ENCODE measurements at regions not wholly inside any gene's neighbourhood (a gene's known extent, or its start where the extent isn't known, plus 50 kb on each side); places are given as distances from the start of the nearest gene placed in this dataset.

DNA sequence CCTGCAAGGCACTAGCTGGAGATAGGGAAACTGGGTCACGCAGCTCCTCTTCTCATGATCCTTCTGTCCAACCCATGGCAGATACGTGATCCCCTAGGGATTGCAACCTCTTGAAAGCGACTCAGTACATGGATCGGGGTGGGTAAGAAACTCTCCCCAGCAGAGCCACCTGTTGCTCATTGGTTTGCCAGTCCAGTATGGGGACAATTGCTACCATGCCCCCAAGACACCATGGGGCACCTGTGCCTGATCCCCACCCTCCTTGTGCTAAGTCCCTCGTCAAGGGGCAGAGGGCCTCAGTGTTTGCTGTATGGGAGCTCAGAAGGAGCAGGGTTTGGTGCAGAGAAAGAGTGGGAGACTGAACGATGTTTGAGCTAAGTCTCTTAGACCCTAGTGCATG is 500.9 kb downstream of the ENC1 start:
- no peak for DNase-seq

DNA sequence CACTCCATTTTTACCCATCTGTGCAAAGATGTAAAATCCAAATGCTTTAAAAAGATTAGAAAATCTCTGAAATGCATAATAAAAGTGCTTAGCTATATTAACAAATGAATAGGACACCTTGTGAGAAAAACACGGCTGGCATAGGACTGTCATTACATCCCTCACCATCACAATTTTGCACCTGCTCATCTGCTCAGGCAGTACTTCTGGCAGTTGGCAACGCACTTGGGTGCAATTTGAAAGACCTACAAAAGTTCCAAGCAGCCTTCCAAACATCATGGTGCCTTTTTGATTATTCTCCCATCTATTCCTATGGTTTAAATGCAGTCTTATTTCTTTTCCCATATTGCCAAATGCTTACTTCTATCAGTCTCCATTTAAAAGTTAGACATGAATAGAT is 501.8 kb downstream of the ENC1 start:
- no peak for DNase-seq

DNA sequence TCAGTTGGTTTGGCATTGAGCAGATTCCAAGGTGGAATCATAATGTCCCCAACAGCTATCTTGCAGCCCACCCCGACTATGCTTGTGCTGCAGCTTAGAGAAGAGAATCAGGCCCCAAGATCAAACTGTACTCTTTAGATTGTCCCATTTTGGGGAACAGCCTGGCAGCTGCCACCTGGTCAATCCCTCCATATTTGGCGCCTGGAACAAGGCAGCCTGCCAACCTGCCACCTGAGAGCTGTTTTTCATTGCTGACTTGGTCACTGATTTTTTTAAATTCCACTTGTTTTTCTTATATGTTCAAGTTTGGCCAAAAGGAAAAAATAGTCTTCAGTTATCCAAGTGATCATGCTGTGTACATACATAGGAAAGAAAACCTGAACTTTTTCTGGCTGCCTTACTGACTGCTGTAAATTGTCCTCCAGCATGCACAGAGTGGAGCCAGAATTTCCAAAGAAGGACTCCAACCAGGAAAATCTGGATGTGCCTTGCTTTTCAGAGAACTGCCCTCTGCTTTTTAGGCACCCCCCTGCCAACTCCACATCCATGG is 504.2 kb downstream of the ENC1 start:
- no peak for DNase-seq

DNA sequence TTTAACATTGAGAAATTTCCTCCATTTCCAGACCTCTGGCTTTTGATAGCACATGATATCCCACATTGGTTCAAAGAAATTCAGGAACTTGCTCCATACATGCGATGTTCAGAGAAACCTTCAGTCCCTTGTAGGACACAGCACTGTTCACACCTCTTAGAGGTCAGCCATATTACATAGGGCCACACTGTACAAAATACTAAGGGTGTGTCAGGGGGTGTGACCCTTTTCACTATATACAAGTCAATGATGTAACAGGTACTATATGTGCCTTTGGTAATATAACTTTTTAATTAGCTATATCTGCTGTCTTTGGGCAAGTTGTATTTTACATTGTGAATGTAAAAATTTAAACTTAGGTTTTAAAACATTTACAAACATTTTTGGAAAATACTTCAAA is 505.5 kb downstream of the ENC1 start:
- no peak for DNase-seq

DNA sequence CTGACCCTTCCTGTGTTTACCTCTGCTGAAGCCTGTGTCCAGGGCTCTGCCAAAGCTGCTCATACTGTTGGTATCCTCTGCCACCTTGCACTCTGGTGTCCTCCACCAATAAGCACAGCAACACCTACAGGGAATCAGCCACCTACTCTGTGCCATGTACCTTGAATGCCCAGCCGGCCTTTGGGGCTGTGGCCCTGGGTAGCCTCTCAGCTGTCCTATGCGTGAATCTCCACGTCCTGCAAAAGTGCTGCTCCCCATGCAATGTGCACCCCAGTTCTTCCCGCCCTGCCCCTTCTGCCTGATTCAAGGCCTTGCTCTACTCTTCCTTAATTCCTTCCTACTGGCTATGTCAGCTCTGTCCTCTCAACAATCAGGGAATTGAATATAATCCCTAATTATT is 506.5 kb downstream of the ARHGEF28 start:
- no peak for DNase-seq

DNA sequence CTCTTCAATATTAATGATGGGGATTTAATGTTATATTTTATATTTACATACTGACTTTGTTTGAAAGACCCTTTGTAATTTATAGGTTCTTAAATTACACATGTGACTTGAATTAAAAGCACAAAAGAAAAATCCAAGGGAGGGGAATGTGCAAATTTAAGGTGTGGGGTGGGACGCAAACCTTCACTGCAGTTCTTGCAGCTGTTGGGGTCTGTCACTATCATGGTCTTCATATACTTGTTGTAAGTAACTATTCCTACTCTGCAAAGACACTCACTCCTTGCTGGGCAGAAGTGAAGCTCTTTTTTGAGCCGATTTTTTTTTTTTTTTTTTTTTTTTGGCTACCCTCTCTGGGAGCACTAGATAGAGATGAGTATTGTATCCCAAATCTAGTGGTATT is 505.3 kb downstream of the ARHGEF28 start:
- DNase-seq, result no peak

DNA sequence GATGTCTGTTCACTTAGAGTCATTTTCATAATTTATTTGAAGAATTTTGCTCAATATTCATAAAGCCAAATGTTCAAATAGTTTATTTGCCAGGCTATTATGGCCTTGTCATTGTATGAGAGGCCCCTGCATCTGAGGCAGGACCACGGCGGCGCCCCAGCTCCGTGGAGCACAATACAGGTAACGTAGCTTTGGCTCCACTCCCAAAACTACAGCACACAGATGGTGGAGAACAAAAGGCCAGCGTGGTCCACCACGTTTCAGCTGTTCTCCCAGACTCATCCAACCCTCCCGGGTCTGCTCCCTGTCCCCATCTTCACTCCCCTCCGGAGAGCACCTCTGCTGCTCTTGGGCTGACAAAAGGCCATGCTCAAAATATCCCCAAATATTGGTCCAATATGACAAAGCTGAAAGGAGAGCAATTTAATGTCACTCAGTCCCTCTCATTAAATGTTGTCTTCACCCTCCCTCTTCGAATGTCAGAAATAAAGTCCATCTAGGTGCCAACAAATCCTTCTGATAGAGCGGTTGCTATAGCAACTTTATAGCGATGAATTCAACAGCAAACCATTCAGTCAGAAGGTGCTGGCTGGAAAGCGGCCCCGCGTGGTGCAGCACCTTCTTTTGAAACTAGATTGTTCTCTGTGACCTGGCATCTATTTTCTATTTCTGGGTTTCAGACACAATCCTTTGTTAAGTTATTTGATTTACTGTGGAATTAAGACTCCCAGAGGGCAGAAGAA is 504.3 kb downstream of the ARHGEF28 start:
- no peak for DNase-seq

DNA sequence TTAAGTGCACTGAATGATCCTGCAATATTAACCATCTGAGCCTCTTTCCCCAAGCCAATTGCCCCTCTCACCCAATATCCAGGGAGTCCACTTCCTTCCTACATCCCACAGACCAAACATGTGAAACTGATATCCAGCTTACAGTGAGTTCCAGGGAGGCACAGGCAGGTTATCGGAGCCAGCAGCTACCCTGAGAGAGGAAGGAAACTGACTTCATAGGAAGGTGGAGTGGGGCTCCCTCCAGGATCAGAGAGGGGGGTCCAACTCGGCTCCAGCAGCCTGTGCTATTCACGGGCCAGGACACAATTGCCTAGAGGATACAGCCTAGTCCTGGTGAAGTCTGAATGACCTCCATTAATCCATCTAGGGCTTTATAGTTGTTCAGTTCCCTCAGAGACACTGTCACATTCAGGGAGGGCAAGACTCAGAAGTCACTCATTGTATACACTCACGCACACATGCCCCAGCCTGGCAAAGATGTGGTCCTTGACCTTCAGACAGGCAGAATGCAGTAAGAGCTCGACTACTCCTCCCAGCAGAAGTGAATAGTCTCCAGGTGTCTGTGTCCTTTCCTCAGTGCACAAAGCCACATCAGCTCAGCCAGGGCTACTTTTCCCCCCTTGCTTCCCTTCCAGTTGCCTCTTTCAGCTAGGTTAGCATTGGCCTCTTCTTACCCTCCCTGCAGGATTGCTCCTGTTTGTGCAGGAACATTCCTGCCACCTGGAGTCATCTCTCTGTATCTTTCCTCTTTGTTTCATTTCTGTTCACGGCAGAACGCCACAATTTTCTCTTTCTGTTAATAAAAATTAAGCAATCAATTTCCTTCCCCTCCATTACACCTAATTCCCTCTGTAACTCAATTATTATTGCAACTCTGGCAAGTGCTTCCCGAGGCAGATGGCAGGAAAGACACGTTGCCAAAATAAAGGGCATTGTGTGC is 501.7 kb downstream of the ARHGEF28 start:
- DNase-seq, result peak; percentile 33

DNA sequence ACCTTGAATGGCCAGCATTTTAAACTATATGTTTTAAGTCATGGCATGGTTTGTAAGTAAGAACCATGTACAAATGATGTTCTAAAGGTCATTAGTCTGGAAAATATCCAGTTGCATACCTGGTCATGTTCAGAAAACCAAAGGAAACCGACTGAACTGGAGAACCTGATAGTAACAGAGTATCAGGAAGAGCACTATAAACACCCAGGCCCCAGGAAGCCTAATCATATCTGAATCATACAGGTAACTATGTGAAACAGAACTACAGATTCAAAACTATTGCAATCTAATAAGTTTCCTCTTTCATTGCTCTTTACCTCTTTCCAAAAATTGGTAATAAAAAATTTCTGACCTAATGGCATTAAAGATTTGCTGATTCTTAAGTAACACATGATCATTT is 500.3 kb downstream of the ARHGEF28 start:
- no peak for DNase-seq

DNA sequence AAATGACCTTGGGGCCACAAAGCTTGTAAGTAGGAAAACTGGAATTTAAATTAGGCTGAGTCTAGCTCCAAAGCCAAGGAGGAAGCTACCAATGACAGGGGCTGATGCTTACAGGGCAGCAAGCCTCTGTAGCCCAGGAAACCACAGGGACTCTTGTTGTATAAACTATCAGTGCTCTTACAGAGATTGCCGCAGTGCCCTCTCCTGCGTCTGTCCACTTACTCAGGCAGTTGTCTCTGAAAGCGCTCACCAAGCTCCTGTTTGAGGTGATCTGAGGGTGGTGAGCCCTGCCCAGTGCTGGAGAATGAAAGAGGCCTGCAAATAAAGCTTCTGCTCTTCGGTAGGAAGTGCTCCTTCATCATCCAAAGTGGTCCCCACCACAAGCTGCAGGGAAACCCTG is 498.8 kb downstream of the ARHGEF28 start:
- no peak for DNase-seq

DNA sequence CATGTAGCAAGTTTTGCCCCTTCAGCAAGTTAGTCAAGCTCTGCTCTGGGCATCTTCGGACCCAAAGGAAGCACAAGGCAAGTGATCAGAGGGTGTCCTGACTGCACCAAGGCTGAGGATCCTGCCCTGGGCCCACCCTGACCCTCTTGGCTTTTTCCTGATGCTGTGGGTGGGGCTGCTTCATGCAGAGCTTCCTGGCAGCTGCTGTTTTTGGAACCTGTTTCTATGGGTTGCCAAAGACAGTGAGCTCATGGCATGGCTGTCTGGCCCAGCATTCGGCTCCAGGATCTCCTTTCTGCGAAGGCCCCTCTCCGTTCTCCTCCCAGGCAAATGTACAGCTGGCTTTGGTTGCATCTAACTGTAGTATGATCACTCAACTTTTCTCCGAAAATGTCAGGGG is 497.9 kb downstream of the ARHGEF28 start:
- DNase-seq, result no peak

DNA sequence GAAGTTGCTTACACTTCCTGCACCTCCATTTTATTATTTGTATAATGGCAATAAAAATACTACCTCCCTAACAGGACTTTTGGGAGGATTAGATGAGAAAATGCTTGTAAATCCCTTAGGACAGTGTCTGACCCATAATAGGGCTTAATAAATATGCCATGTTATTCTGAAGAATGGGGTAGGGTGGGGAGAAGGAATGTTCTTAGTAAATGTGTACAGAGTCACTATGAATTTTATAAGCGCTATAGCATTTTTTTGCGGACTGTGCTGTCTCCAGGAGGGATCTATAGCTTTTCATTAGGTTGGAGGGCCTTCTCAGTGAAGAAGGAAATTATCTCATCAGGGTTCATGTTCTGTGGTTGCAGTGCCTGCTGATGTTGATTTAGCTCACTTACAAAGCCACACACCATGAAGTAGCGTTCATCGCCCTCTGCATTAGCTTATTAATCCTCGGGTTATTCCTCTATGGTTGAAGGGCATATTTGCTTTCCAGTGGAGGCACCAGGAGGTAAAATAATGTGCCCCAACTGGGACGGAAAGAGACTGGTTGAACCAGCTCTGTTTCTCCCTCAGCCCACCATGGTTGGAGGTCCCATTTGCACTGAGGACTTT is 497.1 kb downstream of the ARHGEF28 start:
- DNase-seq, result peak; percentile 49

DNA sequence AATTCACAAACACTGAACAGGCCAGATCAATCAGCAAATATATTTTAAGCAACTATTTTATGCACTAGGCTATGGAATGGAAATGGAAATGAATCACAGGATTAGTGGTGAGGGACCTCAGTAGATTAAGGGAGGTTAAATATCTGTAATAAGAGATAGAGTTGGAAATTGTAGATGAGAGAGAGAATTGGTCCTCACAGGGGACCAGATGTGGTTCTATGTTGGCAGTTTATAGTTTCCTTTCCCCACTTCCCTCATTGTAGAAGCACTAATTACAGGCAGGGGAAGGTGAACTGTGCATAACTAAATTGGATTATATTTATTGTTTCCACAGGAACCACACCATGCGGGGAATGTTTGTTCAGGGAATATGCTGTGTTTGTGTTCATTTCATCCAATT is 496.2 kb downstream of the ARHGEF28 start:
- DNase-seq, result peak; percentile 17

DNA sequence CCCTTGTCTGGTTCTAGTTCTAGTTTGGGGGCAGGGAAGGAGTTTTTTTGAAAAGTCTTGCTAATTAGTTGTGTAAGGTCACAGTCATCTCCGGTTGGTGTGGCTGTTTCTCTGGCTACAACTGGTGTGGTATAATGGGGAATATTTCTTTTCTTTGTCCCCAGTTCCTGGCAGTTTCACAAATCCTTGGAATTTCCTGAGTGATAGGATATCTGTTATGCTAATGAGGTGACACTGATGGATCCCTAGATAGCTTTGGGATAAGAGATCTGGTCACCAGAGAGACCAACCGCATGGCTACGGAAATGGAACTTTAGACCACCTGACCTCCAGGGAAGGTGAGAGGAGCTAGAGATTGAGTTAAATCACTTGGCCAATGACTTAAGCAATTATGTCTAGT is 494.6 kb downstream of the ARHGEF28 start:
- DNase-seq, result no peak

DNA sequence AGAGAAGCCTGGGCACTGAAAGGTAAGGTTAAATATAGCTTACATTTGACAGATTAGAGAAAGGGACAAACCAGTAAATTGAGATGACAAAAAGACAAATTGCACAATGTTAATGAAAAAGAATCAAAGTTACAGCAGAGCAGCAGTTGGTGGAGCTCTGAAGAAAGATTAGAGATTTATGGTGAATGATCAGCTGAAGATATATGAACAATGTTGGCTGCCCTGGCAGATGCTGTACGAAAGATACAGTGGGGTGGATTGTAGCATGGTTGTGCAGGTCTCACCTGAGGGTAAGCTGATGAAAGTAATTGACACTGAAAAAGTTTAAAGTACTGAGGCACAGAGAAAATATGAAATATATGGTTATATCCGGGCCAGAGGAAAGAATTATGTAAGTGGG is 492.1 kb downstream of the ARHGEF28 start:
- DNase-seq, result no peak

DNA sequence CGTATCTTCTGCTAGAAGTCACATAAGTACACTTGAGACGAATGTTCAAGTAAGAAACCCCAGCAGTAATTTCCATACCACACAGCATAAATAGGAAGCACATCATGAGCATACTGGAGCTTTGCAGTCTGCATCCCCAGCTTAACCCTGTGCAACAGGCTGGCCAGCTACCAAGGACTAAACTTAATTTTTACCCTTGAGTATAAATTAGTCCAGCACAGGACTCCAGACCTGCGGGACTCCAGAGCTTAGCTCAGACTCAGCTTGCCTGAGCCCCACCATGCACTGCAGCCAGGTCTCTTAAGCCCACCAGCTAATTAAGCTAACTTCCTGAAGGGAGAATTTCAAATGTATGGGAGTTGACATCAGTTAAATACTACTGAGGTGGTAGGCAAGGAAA is 491.0 kb downstream of the ARHGEF28 start:
- DNase-seq, result no peak

DNA sequence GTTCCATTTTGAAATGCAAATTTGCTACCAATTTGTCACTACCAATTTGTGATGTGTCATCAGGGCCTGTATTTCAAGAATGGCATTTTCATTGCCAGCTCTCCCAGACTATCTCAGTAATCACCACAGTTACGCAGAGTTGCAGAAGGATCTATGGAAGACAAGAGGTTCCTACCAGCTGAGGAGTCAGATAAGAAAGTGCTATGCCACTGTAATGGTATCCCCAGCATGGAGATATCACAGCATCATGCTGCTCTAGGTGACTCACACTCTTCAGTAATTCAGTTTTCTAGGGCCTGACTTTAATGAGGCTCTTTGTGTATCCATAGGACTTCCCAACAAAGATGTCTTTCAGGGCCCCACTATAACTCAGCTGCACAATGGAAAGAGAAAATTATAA is 490.3 kb downstream of the ARHGEF28 start:
- DNase-seq, result no peak

DNA sequence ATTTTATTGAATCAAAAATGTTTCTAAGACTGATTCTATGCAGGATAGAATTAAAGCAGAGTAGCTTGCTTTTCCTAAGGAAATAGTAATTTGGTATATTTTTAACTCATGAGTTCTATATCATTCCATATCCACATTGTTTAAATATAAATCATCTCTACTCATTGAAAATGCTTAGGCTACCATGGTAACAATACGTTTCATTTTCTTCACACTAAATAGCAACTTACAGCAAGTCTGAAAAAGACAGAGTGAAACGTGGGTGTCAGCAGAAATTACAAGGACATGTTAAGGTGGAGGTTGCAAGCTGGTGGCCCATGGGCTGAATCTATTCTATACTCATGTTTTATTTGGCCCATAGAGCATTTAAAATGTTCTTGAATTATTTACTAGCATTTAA is 487.9 kb downstream of the ARHGEF28 start:
- peak; percentile 26 for DNase-seq

DNA sequence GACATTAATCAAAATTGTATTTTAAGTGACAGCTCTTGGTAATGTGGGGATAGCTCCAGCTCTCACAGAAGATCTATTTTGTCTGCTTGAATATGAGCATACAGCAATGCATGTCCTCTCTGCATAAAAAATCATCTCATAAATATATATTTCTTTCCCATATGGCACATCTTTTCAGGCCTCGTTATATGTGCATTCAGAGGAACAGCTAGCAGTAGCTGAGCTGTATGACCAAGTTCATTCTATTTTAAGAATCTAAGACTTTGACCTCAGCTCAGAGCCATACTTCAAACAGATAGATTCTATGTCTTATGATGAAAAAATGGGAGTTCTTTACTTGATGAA is 487.2 kb downstream of the ARHGEF28 start:
- DNase-seq, result no peak

DNA sequence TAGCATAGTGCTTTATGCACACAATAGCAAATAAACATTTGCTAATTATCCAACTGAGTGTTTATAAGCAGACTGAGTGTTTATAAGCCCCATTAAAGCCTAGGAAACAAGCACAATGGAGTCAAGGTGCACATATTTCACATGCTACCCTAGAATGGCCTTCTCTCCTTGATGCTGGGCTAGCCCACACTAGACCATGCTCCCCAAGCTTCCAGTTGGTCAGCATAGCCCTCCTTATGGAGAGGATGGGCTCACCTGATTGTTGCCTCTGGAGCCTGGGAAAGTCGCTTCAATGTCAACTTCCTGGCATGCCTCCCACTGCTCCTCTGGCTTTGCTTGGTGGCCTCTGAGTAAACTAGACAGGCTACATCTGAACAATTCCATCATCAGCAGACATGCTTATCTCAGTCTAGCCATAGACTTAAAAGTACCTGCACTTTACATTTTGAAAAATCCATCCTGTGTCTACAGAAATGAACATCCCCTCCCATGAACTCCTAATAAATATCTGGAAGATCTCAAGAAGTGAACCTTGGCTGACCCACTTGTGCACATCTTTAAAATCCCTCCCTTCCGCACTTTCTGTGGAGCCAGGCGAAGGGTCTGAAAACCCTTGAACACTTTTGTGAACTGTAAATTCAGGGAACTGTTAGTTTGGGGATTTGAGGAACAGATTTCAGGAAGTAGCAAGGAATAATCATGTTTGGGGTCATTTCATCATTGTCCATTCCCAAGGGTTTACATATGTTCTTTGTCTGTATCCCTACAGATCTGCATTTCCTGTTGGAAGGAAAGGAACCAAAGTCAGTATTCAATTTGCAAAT is 486.6 kb downstream of the ARHGEF28 start:
- DNase-seq, result no peak

DNA sequence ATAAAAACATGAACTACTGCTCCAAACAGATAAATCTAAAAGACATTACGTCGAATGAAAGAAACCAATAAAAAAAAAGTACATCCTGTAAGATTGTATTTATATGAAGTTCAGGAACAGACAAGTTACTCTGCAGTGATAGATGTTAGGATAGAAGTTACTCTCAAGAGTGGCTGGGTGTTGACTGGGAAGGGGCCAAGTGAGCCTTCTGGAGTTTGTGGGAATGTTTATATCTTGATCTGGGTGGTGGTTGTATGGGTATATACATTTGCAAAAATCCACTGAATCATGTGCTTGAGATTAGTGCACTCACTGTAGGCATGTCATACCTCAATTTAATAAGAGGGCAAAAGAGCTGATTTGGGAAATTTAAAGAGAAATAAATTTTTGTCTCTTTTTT is 485.8 kb downstream of the ARHGEF28 start:
- DNase-seq, result no peak

DNA sequence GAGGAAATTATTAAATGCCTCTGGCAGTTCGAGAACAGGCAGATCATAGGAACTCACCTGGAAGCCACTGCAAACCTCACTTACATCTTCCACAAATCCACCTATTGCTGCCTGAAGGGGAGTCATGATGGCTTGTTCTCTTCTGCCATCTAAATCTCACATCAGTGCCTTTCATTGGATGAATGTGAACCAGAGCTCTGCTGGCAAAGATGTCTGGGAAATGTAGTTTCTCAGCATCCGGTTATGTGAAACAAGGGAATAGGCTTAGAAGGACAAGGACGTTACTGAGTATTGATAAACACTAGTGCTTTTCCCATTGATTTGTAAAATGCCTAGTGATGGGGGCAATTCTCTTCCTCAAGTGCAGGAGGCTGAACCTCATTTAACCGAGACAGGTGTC is 483.3 kb downstream of the ARHGEF28 start:
- no peak for DNase-seq

DNA sequence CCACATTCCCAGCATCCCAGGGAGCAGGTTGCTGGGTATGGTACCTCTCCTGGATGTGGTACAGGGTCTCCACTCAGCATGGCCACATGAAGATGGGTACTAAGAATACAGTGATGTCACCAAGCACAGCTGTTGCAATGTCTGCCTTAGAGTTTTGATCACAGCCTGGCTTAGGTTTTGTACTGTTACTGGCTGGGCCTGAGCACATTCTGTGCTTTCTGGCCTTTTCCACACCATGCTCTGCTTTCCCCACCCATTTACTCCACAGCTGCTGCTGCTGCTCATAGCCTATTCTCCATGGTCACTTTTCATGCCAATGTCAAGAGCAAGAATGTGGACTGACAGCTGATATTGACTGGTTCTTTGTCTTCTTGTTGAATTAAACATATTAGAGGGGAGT is 481.9 kb downstream of the ARHGEF28 start:
- DNase-seq, result no peak

Measured in fibroblast of skin of right biceps (primary cell).